Glutamatergic neuron (in vitro differentiated cells): ENCODE measurements at regions not wholly inside any gene's neighbourhood (a gene's known extent, or its start where the extent isn't known, plus 50 kb on each side); places are given as distances from the start of the nearest gene placed in this dataset.

Source experiments
- DNase-seq: peaks from one replicate; pipeline ENCODE4 v3.0.0; 2022
- H3K27ac Mint-ChIP-seq: one replicate; pipeline ENCODE4 v1.8.0; 2020; ENCODE audit warnings: mild to moderate bottlenecking, mixed read lengths, inconsistent platforms; ENCODE audit not compliant: unreplicated experiment
- H3K27me3 Mint-ChIP-seq: one replicate; pipeline ENCODE4 v1.8.0; 2020; ENCODE audit warnings: mild to moderate bottlenecking, moderate library complexity, mixed read lengths, inconsistent platforms; ENCODE audit not compliant: unreplicated experiment
- H3K36me3 Mint-ChIP-seq: one replicate; pipeline ENCODE4 v1.8.0; 2020; ENCODE audit warnings: mild to moderate bottlenecking, mixed read lengths, inconsistent platforms; ENCODE audit not compliant: unreplicated experiment
- H3K4me1 Mint-ChIP-seq: one replicate; pipeline ENCODE4 v1.8.0; 2020; ENCODE audit warnings: mild to moderate bottlenecking, low read depth, mixed read lengths, inconsistent platforms; ENCODE audit not compliant: unreplicated experiment
- H3K4me3 Mint-ChIP-seq: one replicate; pipeline ENCODE4 v1.8.0; 2020; ENCODE audit warnings: mild to moderate bottlenecking, mixed read lengths, inconsistent platforms; ENCODE audit not compliant: unreplicated experiment
- H3K9me3 Mint-ChIP-seq: one replicate; pipeline ENCODE4 v1.8.0; 2020; ENCODE audit warnings: mild to moderate bottlenecking, moderate library complexity, mixed read lengths, inconsistent platforms; ENCODE audit not compliant: unreplicated experiment
- CTCF ChIP-seq: fragments of 200-600 bp; sonication (generic); IDR thresholded peaks from one replicate; pipeline ENCODE4 v1.5.0; 2021; ENCODE audit not compliant: partially characterized antibody, unreplicated experiment

- H3K27me3 Mint-ChIP-seq, result peaks cover 4% of the 10 kb centered on the region
- H3K36me3 Mint-ChIP-seq, result no peaks in the 10 kb centered on the region
- H3K27ac Mint-ChIP-seq, result no peak overlapping the region
- H3K4me1 Mint-ChIP-seq, result peaks cover 6% of the 10 kb centered on the region
- DNase-seq, result no peak
- TF ChIP-seq CTCF, result no peak
- H3K9me3 Mint-ChIP-seq, result peaks cover 9% of the 10 kb centered on the region
- no peak overlapping the region for H3K4me3 Mint-ChIP-seq
Observed at GRCh38 chr18:46290440-46291020, 186.3 kb downstream of the HAUS1 start.

DNA sequence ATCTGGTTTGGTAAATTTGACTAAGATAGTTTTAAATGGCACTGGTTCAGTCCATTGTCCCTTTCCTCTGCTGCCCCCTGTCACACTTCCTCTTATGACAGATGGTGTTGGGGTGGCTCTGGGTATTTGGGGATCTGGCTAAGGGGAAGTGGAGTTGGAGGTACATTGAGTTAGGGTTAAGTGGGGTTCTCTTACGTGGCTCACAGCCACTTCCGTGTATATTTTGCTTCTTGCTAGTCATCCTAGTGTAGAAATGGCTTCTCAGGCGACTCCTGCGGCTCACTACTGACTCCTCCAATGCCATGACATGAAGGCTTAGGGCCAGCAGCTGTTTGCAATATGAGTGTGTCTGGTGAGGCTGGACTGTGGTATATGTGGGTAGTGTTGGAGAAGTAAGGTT, 187.0 kb downstream of the HAUS1 start:
- peaks cover 6% of the 10 kb centered on the region for H3K4me1 Mint-ChIP-seq
- H3K27ac Mint-ChIP-seq, result no peak overlapping the region
- peaks cover 9% of the 10 kb centered on the region for H3K9me3 Mint-ChIP-seq
- no peak for DNase-seq
- no peak for TF ChIP-seq CTCF
- H3K36me3 Mint-ChIP-seq, result no peaks in the 10 kb centered on the region
- H3K4me3 Mint-ChIP-seq, result no peak overlapping the region
- H3K27me3 Mint-ChIP-seq, result peaks cover 5% of the 10 kb centered on the region

DNA sequence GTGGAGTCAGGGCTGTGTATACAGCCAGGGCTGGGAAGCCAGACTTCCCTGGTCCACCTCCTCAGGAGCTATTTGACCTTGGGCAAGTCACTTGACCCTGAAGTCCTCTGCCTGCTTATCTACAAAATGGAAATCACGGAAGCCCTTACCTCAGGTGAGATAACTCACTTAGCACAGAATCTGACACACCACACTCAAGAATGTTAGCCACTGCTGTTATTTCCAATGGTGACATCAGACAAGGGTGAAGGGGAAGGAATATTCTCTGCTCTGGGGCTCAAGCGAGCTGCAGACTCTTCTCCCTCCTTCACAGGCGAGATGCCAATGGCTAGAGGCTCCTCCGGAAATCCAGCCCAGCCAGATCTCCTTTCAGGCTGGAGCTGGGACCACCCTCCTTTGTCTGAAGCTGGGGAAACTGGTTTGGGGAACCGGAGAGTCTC, 189.6 kb downstream of the HAUS1 start:
- Mint-ChIP-seq H3K4me1 (peaks cover 6% of the 10 kb centered on the region), H3K27ac (no peak overlapping the region), H3K9me3 (peaks cover 7% of the 10 kb centered on the region), H3K4me3 (no peak overlapping the region), H3K27me3 (peaks cover 3% of the 10 kb centered on the region), H3K36me3 (no peaks in the 10 kb centered on the region)
- no peak for DNase-seq
- TF ChIP-seq CTCF, result no peak

- H3K4me3 Mint-ChIP-seq, result no peak overlapping the region
Observed at GRCh38 chr18:46294318-46294717, 190.1 kb downstream of the HAUS1 start.

More at GRCh38 chr18:46294318-46294717, 190.1 kb downstream of the HAUS1 start:
- Mint-ChIP-seq H3K9me3 (peaks cover 7% of the 10 kb centered on the region), H3K27me3 (peaks cover 3% of the 10 kb centered on the region), H3K27ac (no peak overlapping the region), H3K36me3 (no peaks in the 10 kb centered on the region), H3K4me1 (peaks cover 6% of the 10 kb centered on the region)
- TF ChIP-seq CTCF, result no peak
- DNase-seq, result no peak
